K562 (cell line): ENCODE measurements at regions not wholly inside any gene's neighbourhood (a gene's known extent, or its start where the extent isn't known, plus 50 kb on each side); places are given as distances from the start of the nearest gene placed in this dataset.

Experiments used
- ATAC-seq: fragments of 200-7000 bp; cut with Tn5 transposase; 3 replicates; pipeline ENCODE4 v1.9.1; 2020; ENCODE audit warnings: moderate library complexity
- BruUV-seq: library from RNA; stranded (reverse); fragments of 400-500 nt; replicated peaks from 2 replicates; lab custom pipeline; 2021; lab: Mats Ljungman, UMichigan
- CTCF ChIA-PET: fragments of 300-600 bp; formaldehyde crosslinking; extraction: SDS; loops from one replicate; lab custom pipeline; 2021; ENCODE audit warnings: low intra/inter-chr PET ratio; lab: Yijun Ruan, JAX
- POLR2A ChIA-PET: fragments of 300-600, 350-650 bp; sonication (Branson Sonifier 250); formaldehyde crosslinking; extraction: SDS; loops from one replicate; lab custom pipeline; 2021; ENCODE audit warnings: antibody characterized with exemption, inconsistent platforms; lab: Yijun Ruan, JAX
- DNase-seq, 4 experiments: peaks; one replicate each; pipeline versions ENCODE4 v3.0.0 to v3.0.0-alpha.2; 2011 to 2018; ENCODE audit warnings: low spot score in 3 of 4, mixed read lengths in 3 of 4; ENCODE audit errors: extremely low read depth in 1 of 4
- FAIRE-seq: peaks from 2 replicates; lab custom pipeline; 2011; peaks lifted over from hg19 to GRCh38; lab: Jason Lieb, UNC
- H2AFZ ChIP-seq: 2 replicates; pipeline ENCODE4 v1.6.0; 2011; ENCODE audit warnings: low read depth, low read length, control low read depth, inconsistent platforms
- H3K27ac ChIP-seq: fragments of 200-600 bp; 3 replicates; pipeline ENCODE4 v1.8.0; 2011; ENCODE audit warnings: low read depth, mild to moderate bottlenecking, control low read depth, inconsistent platforms, low read length, moderate library complexity, mixed read lengths; ENCODE audit errors: extremely low read depth
- H3K27me3 ChIP-seq, 2 experiments: fragments of 300-600 bp in 1 of 2; 2 replicates in 1 of 2; 3 replicates in 1 of 2; pipeline versions ENCODE4 v1.6.0 to v1.8.0; 2011; ENCODE audit warnings: inconsistent platforms in 2 of 2, low read length in 2 of 2, mild to moderate bottlenecking in 1 of 2, mixed read lengths in 1 of 2, moderate library complexity in 1 of 2; ENCODE audit not compliant: control insufficient read depth in 2 of 2, insufficient read depth in 2 of 2
- H3K36me3 ChIP-seq: fragments of 300-600 bp; 3 replicates; pipeline ENCODE4 v1.8.0; 2011; ENCODE audit warnings: mild to moderate bottlenecking, low read length, inconsistent platforms; ENCODE audit not compliant: control insufficient read depth, insufficient read depth
- H3K4me1 ChIP-seq, 2 experiments: fragments of 200-600 bp in 1 of 2; replicated peaks in 1 of 2; 2 replicates in 1 of 2; 3 replicates in 1 of 2; pipeline versions ENCODE4 v1.5.1 to v1.8.0; 2011; ENCODE audit warnings: inconsistent platforms in 2 of 2, low read length in 2 of 2, mild to moderate bottlenecking in 1 of 2, mixed read lengths in 1 of 2, moderate library complexity in 1 of 2; ENCODE audit not compliant: control insufficient read depth in 2 of 2, insufficient read depth in 2 of 2
- H3K4me2 ChIP-seq: 2 replicates; pipeline ENCODE4 v1.6.1; 2011; ENCODE audit warnings: low read length, control low read depth, inconsistent platforms, mixed read lengths; ENCODE audit not compliant: insufficient read depth
- H3K4me3 ChIP-seq: fragments of 200-600 bp; sonication (generic), shearing (Covaris generic); 2 replicates; pipeline ENCODE4 v1.5.1; 2016; ENCODE audit warnings: control low read depth, inconsistent platforms
- H3K79me2 ChIP-seq: fragments of 200-600 bp; 3 replicates; pipeline ENCODE4 v1.8.0; 2011; ENCODE audit warnings: low read length, inconsistent platforms; ENCODE audit not compliant: control insufficient read depth, insufficient read depth
- H3K9ac ChIP-seq, 2 experiments: 2 replicates each; pipeline versions ENCODE4 v1.6.0 to v1.6.1; 2011; ENCODE audit warnings: low read depth in 2 of 2, low read length in 2 of 2, control low read depth in 1 of 2, inconsistent platforms in 1 of 2, mild to moderate bottlenecking in 1 of 2, mixed read lengths in 1 of 2; ENCODE audit not compliant: insufficient read depth in 1 of 2
- H3K9me1 ChIP-seq: one replicate; pipeline ENCODE4 v1.6.0; 2011; ENCODE audit warnings: inconsistent platforms, mild to moderate bottlenecking, low read length, moderate library complexity; ENCODE audit not compliant: control insufficient read depth, insufficient read depth
- H3K9me3 ChIP-seq: replicated peaks from 2 replicates; pipeline ENCODE4 v1.5.1; 2011; ENCODE audit warnings: low read depth, low read length, inconsistent platforms; ENCODE audit not compliant: control insufficient read depth, insufficient read depth
- H4K20me1 ChIP-seq: replicated peaks from 2 replicates; pipeline ENCODE4 v1.6.1; 2011; ENCODE audit warnings: low read length, inconsistent platforms, mixed read lengths; ENCODE audit not compliant: control insufficient read depth, insufficient read depth
- ADNP ChIP-seq: fragments of 200-800 bp; sonication (Bioruptor generic); IDR thresholded peaks from 2 replicates; pipeline ENCODE4 v1.6.1; 2016; ENCODE audit warnings: missing genetic modification characterization, missing compliant biosample characterization
- ERF ChIP-seq: fragments of 450-650 bp; formaldehyde crosslinking; IDR thresholded peaks from 2 replicates; pipeline ENCODE4 v1.4.0; 2020; ENCODE audit warnings: mild to moderate bottlenecking, mixed read lengths
- ESRRB ChIP-seq: fragments of 250-450 bp; sonication (Bioruptor Pico); IDR thresholded peaks from 2 replicates; pipeline ENCODE4 v1.5.0; 2020; ENCODE audit warnings: mild to moderate bottlenecking, moderate library complexity, borderline replicate concordance
- JUN ChIP-seq, 2 experiments: sonication (generic) in 1 of 2; formaldehyde crosslinking in 1 of 2; IDR thresholded peaks; 2 replicates each; pipeline versions ENCODE4 v1.6.1 to v1.8.0; 2012 to 2022; ENCODE audit warnings: borderline replicate concordance in 2 of 2, mild to moderate bottlenecking in 2 of 2, improper control_type of control experiment in 1 of 2, low read depth in 1 of 2, low read length in 1 of 2, missing genetic modification reagents in 1 of 2
- THRB ChIP-seq: fragments of 450-650 bp; formaldehyde crosslinking; conservative IDR thresholded peaks from 2 replicates; pipeline ENCODE4 v1.4.0; 2022; ENCODE audit warnings: mild to moderate bottlenecking, missing genetic modification characterization
- ZNF12 ChIP-seq: sonication (generic); formaldehyde crosslinking; IDR thresholded peaks from 2 replicates; pipeline ENCODE4 v1.4.0; 2020; ENCODE audit warnings: mild to moderate bottlenecking, missing genetic modification reagents
- ZNF766 ChIP-seq: fragments of 200-800 bp; sonication (Bioruptor generic); conservative IDR thresholded peaks from 2 replicates; pipeline ENCODE4 v1.6.1; 2016; ENCODE audit warnings: missing genetic modification characterization, missing compliant biosample characterization
- WGBS: fragments of 100-300 bp; shearing (Covaris generic); methylation state at CpG from one replicate; pipeline ENCODE4 v1.1.6; 2016; ENCODE audit warnings: low coverage, mixed read lengths; ENCODE audit not compliant: insufficient coverage; ENCODE audit errors: missing lambda C conversion rate; 5-methylcytosine and 5-hydroxymethylcytosine counted together
- in situ Hi-C: fragments of 300-500 bp; cut with MboI; formaldehyde crosslinking; loops from 4 replicates; pipeline ENCODE4 v1.15.0; 2018; ENCODE audit warnings: inconsistent platforms, mixed read lengths
- intact Hi-C: fragments of 100-400 bp; cut with micrococcal nuclease; formaldehyde crosslinking; loops from 2 replicates; pipeline ENCODE4 v1.14.2; 2022
- TF ChIP-seq, protein P1 (sequence below): sonication (generic); formaldehyde crosslinking; IDR thresholded peaks from 2 replicates; pipeline ENCODE4 v1.8.0; 2022; ENCODE audit warnings: mild to moderate bottlenecking, missing genetic modification reagents

DNA sequence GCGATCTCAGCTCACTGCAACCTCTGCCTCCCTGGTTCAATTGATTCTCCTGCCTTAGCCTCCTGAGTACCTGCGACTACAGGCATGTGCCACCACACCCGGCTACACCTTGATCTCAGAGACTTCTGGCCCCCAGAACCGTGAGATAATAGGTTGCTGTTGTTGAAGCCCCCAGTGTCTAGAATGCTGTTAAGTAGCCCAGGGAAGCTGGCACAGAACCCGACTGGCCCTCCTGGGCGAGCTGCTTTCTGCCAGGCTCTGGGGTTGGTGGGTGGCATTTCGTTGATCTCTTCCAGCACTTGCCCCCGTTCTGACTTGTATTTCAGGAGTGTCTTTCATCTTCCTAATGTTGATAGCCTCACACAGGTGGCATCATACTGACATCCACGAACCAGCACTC, 807.1 kb downstream of the CDH9 start:
- no TSS peak for BruUV-seq
- no peak for ATAC-seq
- CTCF ChIA-PET: no interaction called here
- Histone ChIP-seq H3K4me1 (no peaks in the 10 kb centered on the region), H4K20me1 (no peaks in the 10 kb centered on the region), H3K9me1 (no peaks in the 10 kb centered on the region), H3K27me3 (no peaks in the 10 kb centered on the region), H3K9me3 (no peaks in the 10 kb centered on the region; the same call in 1 of the 2 replicates), H3K4me3 (no peak overlapping the region), H3K4me2 (no peak overlapping the region), H3K27ac (no peak overlapping the region), H3K9ac (no peak overlapping the region), H3K79me2 (no peaks in the 10 kb centered on the region), H3K36me3 (no peaks in the 10 kb centered on the region), H2AFZ (no peak overlapping the region)
- POLR2A ChIA-PET: no interaction called here
- TF ChIP-seq ZNF766 (CRISPR knock-in tag) (no peak), ZNF12 (CRISPR knock-in tag) (no peak), ESRRB (no peak), THRB (CRISPR knock-in tag) (no peak), ADNP (no peak), ERF (CRISPR knock-in tag) (no peak), JUN (IDR thresholded peaks at IDR 0.05; ENCODE audit: borderline replicate concordance, low read depth, low read length) (no peak), JUN (CRISPR knock-in tag; IDR thresholded peaks at IDR 0.05; ENCODE audit: borderline replicate concordance) (no peak)
- TF ChIP-seq, protein P1, sequence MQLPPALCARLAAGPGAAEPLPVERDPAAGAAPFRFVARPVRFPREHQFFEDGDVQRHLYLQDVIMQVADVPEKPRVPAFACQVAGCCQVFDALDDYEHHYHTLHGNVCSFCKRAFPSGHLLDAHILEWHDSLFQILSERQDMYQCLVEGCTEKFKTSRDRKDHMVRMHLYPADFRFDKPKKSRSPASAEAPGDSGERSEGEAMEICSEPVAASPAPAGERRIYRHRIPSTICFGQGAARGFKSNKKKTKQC: no peak
- intact Hi-C loops (no loop called here), in situ Hi-C loops (no loop called here)
- FAIRE-seq: no peak
- WGBS: 1% methylated on average over 9 of the region's 9 CpGs
- no peak for DNase-seq
